Putamen (tissue), 1 donor: ENCODE measurements at regions not wholly inside any gene's neighbourhood (a gene's known extent, or its start where the extent isn't known, plus 50 kb on each side); places are given as distances from the start of the nearest gene placed in this dataset.

Experiments used
- DNase-seq: peaks from one replicate; pipeline ENCODE4 v3.0.0-alpha.2; 2016; ENCODE audit warnings: low spot score

DNA sequence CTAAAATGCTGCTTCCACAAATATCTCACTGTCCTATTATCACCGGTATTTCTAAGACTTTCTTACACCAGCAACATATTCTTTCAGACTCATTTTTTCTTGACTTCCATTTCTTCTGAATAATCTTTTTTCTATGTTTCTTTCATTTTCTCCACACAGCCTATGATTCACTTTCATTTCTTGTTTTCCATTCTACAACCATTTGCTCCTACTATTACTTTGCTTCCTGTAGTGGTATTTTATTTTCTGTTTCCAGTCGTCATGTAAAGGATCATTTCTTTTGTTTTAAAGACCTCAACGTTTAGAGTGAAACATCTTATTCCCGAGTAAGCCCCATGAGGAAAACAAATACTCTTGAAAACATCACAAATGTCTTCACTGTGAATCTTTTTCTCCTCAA, 182.2 kb upstream of the MDGA2 start:
- DNase-seq: no peak

DNA sequence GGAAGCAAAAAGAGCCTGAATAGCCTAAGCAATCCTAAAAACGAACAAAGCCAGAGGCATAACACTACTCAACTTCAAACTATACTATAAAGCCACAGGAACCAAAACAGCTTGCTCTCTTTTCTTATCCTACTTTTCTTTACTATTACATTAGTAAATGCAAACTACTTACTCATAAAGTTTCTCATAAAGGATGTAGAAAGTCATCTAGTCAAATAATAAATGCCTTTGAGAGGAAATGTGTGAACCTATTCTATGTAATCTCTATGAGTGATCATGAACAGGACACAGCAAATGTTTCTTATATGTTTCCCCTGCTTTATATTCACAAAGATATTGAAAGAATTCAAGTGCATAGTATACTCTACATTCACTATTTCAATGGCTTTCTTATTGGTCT, 176.9 kb upstream of the MDGA2 start:
- DNase-seq: no peak

DNA sequence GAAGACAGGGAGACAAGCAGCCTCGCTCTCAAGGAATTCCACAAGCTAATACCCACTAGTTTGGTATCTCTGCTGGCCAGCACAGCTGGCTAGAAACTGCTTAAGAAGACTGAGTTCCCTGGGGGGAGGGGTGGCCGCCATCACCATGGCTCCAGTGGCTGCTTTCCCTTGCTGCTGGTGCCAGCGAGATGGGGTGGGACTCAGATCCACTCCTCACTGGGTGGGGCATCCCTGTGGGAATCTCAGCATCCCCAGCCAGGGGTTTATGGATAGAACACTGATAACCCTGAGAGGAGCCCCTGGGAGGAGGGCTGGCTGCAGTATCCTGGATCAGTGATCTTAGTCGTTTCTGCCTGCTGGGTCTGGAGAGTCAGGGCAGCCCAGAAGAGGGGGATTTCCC, 170.6 kb upstream of the MDGA2 start:
- no peak for DNase-seq

DNA sequence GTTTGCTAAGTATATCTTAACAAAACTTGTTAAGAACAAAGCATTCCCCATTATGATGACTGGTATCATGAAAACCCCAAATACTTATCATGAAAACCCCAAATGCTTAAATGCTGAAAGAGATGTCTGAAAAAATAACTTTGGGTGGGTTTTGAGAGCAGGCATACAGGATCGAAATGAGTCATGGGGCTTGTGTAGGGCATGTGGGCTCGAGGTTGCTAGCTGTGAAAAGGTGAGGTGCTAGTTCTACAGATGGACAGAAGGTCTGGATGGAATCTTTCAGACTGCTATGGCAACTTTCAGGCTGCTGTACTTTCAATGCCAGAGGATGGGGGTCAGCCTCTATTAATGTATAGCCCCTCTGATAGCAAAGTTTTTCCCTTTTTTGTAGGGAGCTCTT, 167.8 kb upstream of the MDGA2 start:
- DNase-seq: no peak

DNA sequence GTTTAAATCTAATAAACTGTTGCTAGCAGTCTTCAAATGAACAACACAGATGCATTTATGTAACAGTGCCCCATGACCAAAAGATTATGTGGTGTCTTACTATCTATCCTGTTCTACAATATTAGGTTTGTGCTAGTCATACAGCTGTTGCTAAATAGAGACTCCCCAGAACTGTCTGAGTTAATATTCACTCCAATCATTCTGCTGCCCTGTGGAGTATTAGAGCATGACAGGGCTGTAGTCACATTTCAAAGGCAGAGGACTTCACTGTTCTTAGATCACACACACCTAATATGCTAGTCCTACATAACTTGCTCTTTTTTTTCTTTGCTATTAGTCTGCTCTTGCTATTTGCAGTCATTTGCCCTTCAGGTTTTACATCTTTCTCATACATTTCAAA, 157.6 kb upstream of the MDGA2 start:
- no peak for DNase-seq

DNA sequence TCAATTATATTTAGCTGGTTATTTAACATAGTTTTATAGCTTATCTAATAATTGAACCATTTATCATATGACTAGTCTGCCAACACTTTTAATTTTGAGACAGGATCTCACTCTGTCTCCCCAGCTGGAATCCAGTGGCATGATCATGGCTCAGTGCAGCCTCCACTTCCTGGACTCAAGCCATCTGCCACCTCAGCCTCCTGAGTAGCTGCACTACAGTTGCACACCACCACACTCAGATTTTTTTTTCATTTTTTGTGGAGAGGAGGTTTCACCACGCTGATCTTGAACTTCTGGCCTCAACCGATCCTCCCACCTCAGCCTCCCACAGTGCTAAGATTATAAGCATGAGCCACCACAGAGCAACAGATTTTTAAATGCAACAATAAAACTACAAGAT, 151.4 kb upstream of the MDGA2 start:
- DNase-seq: no peak

DNA sequence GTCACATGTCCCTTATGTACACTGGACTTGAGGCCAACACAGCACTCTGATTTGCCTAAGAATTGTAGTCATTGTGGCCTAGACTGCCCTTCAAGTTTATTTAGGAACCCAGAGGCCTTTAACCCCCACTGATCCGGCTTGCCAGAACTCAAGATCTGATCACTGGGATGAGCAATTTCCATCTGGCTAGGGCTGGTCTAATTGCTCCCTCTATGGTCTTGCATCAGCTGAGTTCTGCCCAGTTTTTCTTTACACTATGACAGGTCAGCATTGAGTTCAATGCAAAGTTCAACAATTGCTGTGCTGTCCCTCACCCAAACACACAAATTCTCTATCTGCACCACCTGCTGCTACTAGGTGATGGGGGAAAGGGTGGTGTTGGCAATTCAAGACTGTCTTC, 146.9 kb upstream of the MDGA2 start:
- DNase-seq: no peak

DNA sequence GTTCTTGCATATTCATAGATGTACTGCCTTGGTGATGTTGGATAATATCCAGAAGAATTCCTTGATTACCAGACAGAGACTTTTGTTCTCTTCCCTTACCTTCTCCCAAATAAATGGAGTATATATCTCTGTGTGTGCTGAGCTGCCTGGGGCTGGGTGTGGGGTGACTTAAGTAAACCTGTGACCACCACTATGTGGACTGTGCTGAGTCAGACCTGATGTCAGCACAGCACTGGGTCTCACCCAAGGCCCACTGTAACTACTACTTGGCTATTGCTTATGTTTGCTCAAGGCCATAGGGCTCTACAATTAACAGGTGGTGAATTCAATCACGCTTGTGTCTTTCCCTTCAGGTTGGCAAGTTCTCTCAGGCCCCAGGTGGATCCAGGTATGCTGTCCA, 145.7 kb upstream of the MDGA2 start:
- DNase-seq: no peak

DNA sequence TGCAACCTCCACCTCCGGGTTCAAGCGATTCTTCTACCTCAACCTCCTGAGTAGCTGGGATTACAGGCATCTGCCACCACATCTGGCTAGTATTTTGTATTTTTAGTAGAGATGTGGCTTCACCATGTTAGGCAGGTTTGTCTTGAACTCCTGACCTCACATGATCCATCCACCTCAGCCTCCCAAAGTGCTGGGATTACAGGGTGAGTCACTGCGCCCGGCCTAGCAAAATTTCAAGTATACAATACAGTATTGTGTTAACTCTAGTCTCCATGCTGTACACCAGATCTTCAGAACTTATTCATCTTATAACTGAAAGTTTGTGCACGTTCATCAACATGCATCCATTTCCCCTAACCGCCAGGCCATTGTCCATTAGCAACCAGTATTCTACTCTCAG, 115.1 kb upstream of the MDGA2 start:
- no peak for DNase-seq

DNA sequence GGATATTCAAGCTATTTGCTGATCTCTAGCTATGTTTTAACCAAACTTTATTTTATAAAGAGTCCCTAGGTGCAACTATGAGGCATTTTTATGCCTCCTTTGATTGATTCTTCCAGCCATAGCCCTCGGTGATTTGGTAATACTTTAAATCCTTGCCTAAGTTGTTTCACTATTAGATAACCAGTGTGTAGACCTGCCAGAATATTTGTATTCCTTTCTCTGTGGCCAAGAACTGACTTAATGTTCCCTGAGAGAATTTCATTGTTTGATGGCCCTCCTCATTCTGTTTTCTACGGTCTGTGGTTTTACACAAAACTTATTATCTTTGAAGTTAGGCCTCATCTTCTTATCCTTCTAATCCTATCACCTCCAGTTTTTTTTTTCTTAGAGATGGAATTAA, 109.7 kb upstream of the MDGA2 start:
- DNase-seq: no peak

DNA sequence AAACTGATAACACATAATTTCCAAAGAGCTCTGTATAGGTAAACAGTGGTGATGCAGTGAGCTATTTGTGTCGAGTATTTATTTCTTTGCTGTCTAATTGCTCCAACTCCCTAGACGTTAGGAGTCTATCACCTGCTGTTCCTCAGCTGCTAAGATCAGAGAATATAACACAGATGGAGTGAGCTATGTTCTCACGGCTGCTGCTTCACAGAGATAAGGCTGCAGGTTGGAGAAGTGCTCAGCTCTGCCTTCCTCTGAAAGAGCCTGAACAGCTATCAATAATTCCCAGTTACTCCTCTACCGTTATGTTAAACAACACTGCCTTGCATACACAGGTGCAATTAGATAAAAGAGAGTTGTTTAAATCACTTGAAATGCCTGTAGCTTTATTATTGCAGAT, 103.2 kb upstream of the MDGA2 start:
- no peak for DNase-seq

DNA sequence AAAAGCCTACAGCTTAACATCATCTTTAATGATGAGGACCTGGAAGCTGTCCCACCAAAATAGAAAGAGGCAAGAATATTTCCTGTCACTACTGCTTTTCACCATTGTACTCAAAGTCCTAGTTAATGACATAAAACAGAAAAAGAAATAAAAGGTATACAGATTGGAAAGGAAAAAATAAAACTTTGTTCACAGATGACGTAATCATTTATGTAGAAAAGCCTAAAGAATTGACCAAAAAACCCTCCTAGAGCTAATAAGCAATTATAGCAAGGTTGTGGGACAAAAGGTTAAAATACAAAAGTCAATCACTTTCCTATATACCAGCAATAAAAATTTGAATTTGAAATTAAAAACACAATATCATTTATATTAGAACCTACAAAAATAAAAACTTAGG, 97.2 kb upstream of the MDGA2 start:
- no peak for DNase-seq

DNA sequence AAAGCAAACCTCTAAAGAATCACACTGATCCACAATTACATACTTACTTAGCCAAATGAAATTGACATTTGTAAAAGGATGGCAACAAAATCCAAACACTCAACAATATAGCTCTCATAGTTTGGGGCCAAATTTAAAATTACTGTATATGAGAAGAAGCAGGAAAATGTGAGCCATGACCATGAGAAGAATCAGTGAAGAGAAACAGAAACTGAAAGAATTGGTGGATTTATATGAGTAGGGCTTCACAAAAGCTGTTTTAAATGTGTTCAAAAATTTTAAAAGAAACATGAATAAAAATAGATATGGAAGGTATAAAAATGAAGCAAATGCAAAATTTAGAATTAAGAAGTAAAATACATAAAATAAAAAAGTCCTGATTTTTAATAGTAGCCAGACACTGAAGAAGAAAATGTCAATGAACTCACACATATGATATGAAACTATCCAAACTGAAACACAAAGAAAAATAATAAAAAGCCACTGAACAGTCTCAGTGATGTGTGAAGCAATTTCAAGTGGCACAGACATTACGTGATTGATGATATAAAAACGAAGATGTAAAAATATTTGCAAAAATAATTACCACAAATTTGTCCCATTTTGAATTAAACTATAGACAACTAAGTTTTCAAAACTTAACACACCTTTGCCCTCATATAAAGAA, 87.9 kb upstream of the MDGA2 start:
- no peak for DNase-seq

DNA sequence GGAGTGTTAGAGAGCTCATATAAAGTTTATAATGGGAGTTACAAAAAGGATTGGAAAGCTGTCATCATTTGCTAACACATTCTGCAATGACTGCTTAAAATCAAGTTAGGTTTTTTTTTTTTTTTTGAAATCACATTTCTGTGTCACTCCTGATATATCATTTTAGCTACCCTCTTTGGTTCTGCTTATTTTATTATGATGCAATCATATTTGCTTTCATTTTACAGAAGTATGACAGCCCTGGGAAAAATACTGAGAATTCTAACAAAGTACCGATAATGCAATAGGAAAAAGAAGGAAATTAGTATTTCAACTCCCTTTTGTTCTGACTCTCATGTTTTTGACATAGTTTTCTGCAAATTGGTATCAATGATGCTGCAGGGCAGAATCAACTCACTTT, 71.6 kb upstream of the MDGA2 start:
- no peak for DNase-seq

DNA sequence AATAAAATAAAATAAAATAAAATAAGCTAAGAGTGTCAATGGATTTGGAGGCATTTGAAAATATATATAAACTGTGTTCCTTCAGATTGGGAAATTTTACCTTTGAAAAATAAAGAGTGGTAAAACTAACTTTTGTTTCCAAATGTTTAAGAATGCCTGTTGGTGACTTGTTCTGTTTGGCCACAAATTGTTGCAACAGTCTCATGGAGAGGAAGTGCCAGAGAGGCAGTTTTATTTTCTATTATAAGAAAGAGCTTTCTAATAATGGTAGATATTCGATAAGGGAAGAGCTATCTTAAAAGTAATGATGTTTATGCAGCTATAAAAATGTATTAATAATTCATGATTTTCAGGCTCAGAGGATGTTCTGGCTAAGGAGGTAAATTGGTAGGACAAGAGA, 68.8 kb upstream of the MDGA2 start:
- no peak for DNase-seq

DNA sequence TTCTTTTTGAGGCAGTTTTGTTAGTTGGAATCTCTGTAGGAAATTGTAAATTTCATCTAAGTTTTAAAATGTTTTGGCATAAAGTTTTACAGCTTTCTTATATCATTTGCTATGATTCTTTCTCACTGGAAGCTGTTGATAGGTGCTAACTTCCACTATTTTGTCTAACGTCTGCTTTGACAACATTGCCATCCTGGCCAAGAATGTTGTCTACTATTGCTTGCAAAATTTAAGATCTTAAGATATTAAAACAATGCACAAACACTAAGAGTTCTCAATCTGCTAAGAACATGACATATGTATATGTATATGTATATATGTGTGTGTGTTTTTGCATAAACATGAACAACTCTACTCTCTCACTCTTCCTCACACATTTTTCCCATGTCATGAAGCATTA, 64.1 kb upstream of the MDGA2 start:
- DNase-seq: no peak

DNA sequence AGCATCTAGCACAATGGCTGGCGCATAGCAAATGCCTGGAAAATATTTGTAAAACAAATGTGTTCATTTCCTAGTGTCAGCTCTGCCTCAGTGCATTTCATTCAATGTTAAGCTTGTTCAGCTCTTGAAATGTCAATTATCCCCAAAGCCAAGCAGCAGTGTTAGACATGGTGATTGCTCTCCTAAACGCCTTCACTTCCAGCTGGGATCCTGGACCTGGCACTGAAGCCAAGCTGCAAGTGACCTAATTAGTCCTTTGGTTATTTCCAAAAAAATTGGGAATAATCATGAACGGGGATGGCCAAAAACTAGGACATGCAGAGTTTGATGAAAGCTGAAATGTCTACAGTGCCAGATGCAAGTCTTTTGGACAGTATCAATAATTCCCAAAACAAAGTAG, 54.9 kb upstream of the MDGA2 start:
- no peak for DNase-seq
